ENCODE measurements at regions not wholly inside any gene's neighbourhood (a gene's known extent, or its start where the extent isn't known, plus 50 kb on each side); places are given as distances from the start of the nearest gene placed in this dataset.
A peak's percentile ranks its signal among the peaks of the same experiment; 100 is the strongest.

GRCh38 chr6:25038999-25039398 lies 103.2 kb upstream of the RIPOR2 start:
- Histone ChIP-seq H3K36me3 (replicated peaks; ENCODE audit: control insufficient read depth, insufficient read depth, low read length) (no peaks in the 10 kb centered on the region), H3K27me3 (ENCODE audit: control insufficient read depth, insufficient read depth, low read length) (no peaks in the 10 kb centered on the region), H3K4me3 (ENCODE audit: insufficient read depth, low read depth, low read length) (no peak overlapping the region)
- DNase-seq = no peak

GRCh38 chr6:25041485-25042035 lies 105.8 kb upstream of the RIPOR2 start:
- Histone ChIP-seq H3K4me3 (ENCODE audit: insufficient read depth, low read depth, low read length) (no peak overlapping the region), H3K27me3 (ENCODE audit: control insufficient read depth, insufficient read depth, low read length) (no peaks in the 10 kb centered on the region), H3K36me3 (replicated peaks; ENCODE audit: control insufficient read depth, insufficient read depth, low read length) (no peaks in the 10 kb centered on the region)
- no peak for DNase-seq

GRCh38 chr6:25042036-25042521 lies 106.3 kb upstream of the RIPOR2 start:
- H3K36me3 ChIP-seq (replicated peaks; ENCODE audit: control insufficient read depth, insufficient read depth, low read length) = no peaks in the 10 kb centered on the region
- no peak overlapping the region for H3K4me3 ChIP-seq (ENCODE audit: insufficient read depth, low read depth, low read length)
- no peaks in the 10 kb centered on the region for H3K27me3 ChIP-seq (ENCODE audit: control insufficient read depth, insufficient read depth, low read length)
- no peak for DNase-seq

GRCh38 chr6:25042536-25042935 lies 106.8 kb upstream of the RIPOR2 start:
- no peaks in the 10 kb centered on the region for H3K36me3 ChIP-seq (replicated peaks; ENCODE audit: control insufficient read depth, insufficient read depth, low read length)
- H3K27me3 ChIP-seq (ENCODE audit: control insufficient read depth, insufficient read depth, low read length) = no peaks in the 10 kb centered on the region
- no peak overlapping the region for H3K4me3 ChIP-seq (ENCODE audit: insufficient read depth, low read depth, low read length)
- DNase-seq = no peak

GRCh38 chr6:25042984-25043725 lies 107.4 kb upstream of the RIPOR2 start:
- no peak for DNase-seq
- H3K27me3 ChIP-seq (ENCODE audit: control insufficient read depth, insufficient read depth, low read length) = no peaks in the 10 kb centered on the region
- no peak overlapping the region for H3K4me3 ChIP-seq (ENCODE audit: insufficient read depth, low read depth, low read length)
- no peaks in the 10 kb centered on the region for H3K36me3 ChIP-seq (replicated peaks; ENCODE audit: control insufficient read depth, insufficient read depth, low read length)

GRCh38 chr6:25043892-25044291 lies 108.1 kb upstream of the RIPOR2 start:
- Histone ChIP-seq H3K36me3 (replicated peaks; ENCODE audit: control insufficient read depth, insufficient read depth, low read length) (no peaks in the 10 kb centered on the region), H3K27me3 (ENCODE audit: control insufficient read depth, insufficient read depth, low read length) (no peaks in the 10 kb centered on the region), H3K4me3 (ENCODE audit: insufficient read depth, low read depth, low read length) (no peak overlapping the region)
- no peak for DNase-seq

- Histone ChIP-seq H3K27me3 (ENCODE audit: control insufficient read depth, insufficient read depth, low read length) (no peaks in the 10 kb centered on the region), H3K4me3 (ENCODE audit: insufficient read depth, low read depth, low read length) (no peak overlapping the region), H3K36me3 (replicated peaks; ENCODE audit: control insufficient read depth, insufficient read depth, low read length) (no peaks in the 10 kb centered on the region)
- no peak for DNase-seq
These were observed 111.2 kb upstream of the RIPOR2 start for GRCh38 chr6:25046942-25047341.

GRCh38 chr6:25050356-25050755 lies 114.6 kb upstream of the RIPOR2 start:
- no peak for DNase-seq
- Histone ChIP-seq H3K4me3 (ENCODE audit: insufficient read depth, low read depth, low read length) (no peak overlapping the region), H3K27me3 (ENCODE audit: control insufficient read depth, insufficient read depth, low read length) (no peaks in the 10 kb centered on the region), H3K36me3 (replicated peaks; ENCODE audit: control insufficient read depth, insufficient read depth, low read length) (no peaks in the 10 kb centered on the region)

GRCh38 chr6:25051083-25051482 lies 115.3 kb upstream of the RIPOR2 start:
- no peaks in the 10 kb centered on the region for H3K27me3 ChIP-seq (ENCODE audit: control insufficient read depth, insufficient read depth, low read length)
- H3K36me3 ChIP-seq (replicated peaks; ENCODE audit: control insufficient read depth, insufficient read depth, low read length) = no peaks in the 10 kb centered on the region
- no peak overlapping the region for H3K4me3 ChIP-seq (ENCODE audit: insufficient read depth, low read depth, low read length)
- no peak for DNase-seq

- no peak overlapping the region for H3K4me3 ChIP-seq (ENCODE audit: insufficient read depth, low read depth, low read length)
- H3K27me3 ChIP-seq (ENCODE audit: control insufficient read depth, insufficient read depth, low read length) = no peaks in the 10 kb centered on the region
- no peaks in the 10 kb centered on the region for H3K36me3 ChIP-seq (replicated peaks; ENCODE audit: control insufficient read depth, insufficient read depth, low read length)
- no peak for DNase-seq
These were observed 116.4 kb upstream of the RIPOR2 start for GRCh38 chr6:25052181-25052580.

GRCh38 chr6:25053875-25054371 lies 118.2 kb upstream of the RIPOR2 start:
- DNase-seq = no peak
- Histone ChIP-seq H3K36me3 (replicated peaks; ENCODE audit: control insufficient read depth, insufficient read depth, low read length) (no peaks in the 10 kb centered on the region), H3K27me3 (ENCODE audit: control insufficient read depth, insufficient read depth, low read length) (no peaks in the 10 kb centered on the region), H3K4me3 (ENCODE audit: insufficient read depth, low read depth, low read length) (no peak overlapping the region)

GRCh38 chr6:25054469-25054868 lies 118.7 kb upstream of the RIPOR2 start:
- no peak for DNase-seq
- H3K4me3 ChIP-seq (ENCODE audit: insufficient read depth, low read depth, low read length) = no peak overlapping the region
- no peaks in the 10 kb centered on the region for H3K27me3 ChIP-seq (ENCODE audit: control insufficient read depth, insufficient read depth, low read length)
- H3K36me3 ChIP-seq (replicated peaks; ENCODE audit: control insufficient read depth, insufficient read depth, low read length) = no peaks in the 10 kb centered on the region

- DNase-seq = no peak
- Histone ChIP-seq H3K4me3 (ENCODE audit: insufficient read depth, low read depth, low read length) (no peak overlapping the region), H3K36me3 (replicated peaks; ENCODE audit: control insufficient read depth, insufficient read depth, low read length) (no peaks in the 10 kb centered on the region), H3K27me3 (ENCODE audit: control insufficient read depth, insufficient read depth, low read length) (no peaks in the 10 kb centered on the region)
These were observed 120.4 kb upstream of the RIPOR2 start for GRCh38 chr6:25056130-25056529.

GRCh38 chr6:25057111-25057905 lies 121.5 kb upstream of the RIPOR2 start:
- peak; percentile 25 for DNase-seq
- Histone ChIP-seq H3K4me3 (ENCODE audit: insufficient read depth, low read depth, low read length) (no peak overlapping the region), H3K36me3 (replicated peaks; ENCODE audit: control insufficient read depth, insufficient read depth, low read length) (no peaks in the 10 kb centered on the region), H3K27me3 (ENCODE audit: control insufficient read depth, insufficient read depth, low read length) (no peaks in the 10 kb centered on the region)

- no peak for DNase-seq
- H3K36me3 ChIP-seq (replicated peaks; ENCODE audit: control insufficient read depth, insufficient read depth, low read length) = no peaks in the 10 kb centered on the region
- no peaks in the 10 kb centered on the region for H3K27me3 ChIP-seq (ENCODE audit: control insufficient read depth, insufficient read depth, low read length)
- no peak overlapping the region for H3K4me3 ChIP-seq (ENCODE audit: insufficient read depth, low read depth, low read length)
These were observed 122.7 kb upstream of the RIPOR2 start for GRCh38 chr6:25058441-25058840.
